GM21619 (cell line): ENCODE measurements at regions not wholly inside any gene's neighbourhood (a gene's known extent, or its start where the extent isn't known, plus 50 kb on each side); places are given as distances from the start of the nearest gene placed in this dataset.
"Not testable (repeated sequence)": the region's sequence is repeated elsewhere in the genome, so short reads cannot be mapped to it uniquely, and the experiment has no call there.

Experiments
- ATAC-seq: cut with Tn5 transposase; IDR thresholded peaks from one replicate; pipeline ENCODE4 v1.9.1; 2021; ENCODE audit not compliant: unreplicated experiment

DNA sequence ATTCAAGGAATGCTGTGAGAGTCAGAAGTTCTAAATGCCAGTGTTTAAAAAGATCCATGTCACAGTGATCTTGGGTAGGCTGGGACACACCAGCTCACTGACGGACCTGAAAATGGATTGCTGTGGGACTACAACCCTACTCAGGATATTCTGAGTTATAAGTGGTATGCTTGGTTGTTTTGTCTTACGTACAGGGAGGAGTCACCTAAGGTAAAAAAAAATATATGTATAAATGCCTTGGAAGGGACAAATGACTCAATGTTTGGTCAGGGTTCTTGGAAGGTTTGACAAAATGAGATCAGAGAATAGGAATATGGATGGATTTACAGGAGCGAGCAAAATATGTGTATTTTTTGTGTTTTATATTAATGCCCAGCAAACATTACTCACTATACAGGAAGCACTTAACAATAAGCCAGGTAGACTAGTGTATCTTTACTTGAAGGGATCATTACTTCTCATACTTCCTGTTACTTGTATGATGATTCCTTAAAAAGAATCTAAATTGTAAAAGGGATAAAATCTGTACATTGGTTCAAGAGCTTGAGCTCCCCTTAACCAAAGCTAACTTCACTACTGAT, 767.3 kb downstream of the GBE1 start:
- no peak for ATAC-seq

- peak; percentile 72 for ATAC-seq
Measured at GRCh38 chr3:80993241-80993945, 768.1 kb downstream of the GBE1 start.

DNA sequence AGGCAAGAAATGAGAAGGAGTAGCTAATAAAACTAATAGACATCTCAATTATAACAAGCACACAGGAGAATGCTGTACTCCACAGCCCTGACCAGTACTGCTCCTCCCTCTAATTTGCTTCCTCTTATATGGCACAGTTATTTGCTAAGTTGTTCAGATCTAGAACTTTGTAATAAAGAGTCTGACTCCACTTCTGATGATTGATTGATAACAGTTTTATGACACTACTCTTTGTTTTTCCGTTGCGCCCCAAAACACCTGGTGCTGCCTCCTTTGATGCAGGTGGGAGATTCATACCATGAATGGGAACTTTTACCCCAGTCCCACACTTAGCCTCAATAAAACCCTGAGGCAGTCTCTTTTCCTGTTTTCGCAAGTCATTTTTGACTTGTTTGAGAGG, 777.7 kb downstream of the GBE1 start:
- ATAC-seq = no peak

- ATAC-seq = no peak
Measured at GRCh38 chr3:80978216-80978969, 783.1 kb downstream of the GBE1 start.

DNA sequence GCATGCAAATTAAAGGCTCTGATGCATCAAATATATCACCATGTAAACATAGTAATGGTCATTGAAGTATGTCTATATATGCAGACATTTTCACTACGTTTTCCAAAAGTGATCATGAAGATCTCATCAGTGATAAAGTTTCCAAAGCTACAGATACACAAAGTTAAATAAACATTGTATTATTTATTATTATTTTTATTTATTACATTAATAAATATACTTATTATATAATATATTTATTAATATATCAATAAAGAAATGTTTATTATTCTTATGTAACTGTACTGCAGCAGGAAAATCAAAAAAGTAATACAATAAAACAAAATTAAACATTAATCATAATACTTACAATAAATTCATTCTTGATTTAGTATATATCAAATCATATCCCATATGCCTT, 791.2 kb downstream of the GBE1 start:
- no peak for ATAC-seq

DNA sequence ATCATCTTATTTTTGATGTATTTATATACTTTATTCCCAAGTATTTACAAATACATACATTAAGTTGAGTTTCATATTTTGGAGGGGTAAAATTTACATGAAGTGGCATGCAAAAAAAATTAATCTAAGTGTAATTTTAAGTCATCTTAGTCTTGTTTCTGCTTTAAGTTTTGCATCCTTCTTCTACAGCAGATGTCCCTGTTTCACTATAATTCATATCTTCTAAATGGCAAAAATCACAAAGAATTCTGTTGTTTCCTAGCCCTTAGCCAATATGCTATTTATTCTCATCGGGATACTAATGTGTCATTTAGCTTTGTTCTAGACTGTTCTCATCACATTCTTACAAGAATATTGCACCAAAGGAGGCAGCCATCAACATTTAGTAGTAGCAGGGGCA, 831.9 kb downstream of the GBE1 start:
- no peak for ATAC-seq

GRCh38 chr3:80914854-80915253, 846.6 kb downstream of the GBE1 start:
- ATAC-seq = no peak

GRCh38 chr3:80898211-80898610, 863.2 kb downstream of the GBE1 start:
- no peak for ATAC-seq

DNA sequence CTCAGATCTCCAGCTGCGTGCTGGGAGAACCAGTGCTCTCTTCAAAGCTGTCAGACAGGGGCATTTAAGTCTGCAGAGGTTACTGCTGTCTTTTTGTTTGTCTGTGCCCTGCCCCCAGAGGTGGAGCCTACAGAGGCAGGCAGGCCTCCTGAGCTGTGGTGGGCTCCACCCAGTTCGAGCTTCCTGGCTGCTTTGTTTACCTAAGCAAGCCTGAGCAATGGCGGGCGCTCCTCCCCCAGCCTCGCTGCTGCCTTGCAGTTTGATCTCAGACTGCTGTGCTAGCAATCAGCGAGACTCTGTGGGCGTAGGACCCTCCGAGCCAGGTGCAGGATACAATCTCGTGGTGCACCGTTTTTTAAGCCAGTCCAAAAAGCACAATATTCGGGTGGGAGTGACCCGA, 864.4 kb downstream of the GBE1 start:
- not testable (repeated sequence) for ATAC-seq

DNA sequence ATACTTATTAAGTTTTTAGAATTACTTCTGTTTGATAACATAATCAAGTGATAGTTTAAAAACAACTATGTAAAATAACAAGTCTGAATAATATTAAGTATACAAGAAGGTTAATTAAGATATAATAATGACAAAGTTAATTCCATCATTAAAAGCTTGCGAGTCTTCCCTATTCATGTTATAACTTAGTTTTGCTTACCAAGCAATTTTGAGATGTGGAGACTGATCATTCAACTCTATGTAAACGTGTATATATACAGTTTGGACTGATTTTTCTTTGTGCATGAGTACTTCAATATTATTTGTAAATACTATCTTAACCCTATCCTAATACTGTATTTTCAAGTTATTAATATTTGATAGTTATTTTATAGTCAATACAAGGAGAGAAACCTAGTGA, 870.9 kb downstream of the GBE1 start:
- ATAC-seq = no peak

DNA sequence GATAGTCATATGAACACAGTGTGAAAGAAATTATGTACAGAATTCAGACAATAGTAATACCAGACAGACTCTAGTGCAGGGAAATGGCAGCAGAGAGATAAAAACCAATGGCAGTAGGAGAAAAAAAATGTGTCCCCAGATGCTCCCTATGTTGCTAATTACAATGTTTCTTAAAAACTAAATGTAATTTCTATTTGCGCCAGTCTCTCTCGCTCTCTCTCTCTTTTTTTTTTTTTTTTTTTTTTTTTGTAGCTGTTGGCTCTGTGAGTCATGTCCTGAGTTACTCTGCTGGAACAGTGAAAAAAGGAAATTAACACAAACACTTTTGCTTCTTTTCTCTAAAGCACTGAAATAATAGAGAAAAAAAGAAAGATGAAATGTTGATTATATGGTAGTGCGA, 871.9 kb downstream of the GBE1 start:
- no peak for ATAC-seq

- no peak for ATAC-seq
Measured at GRCh38 chr3:80870476-80871041, 890.9 kb downstream of the GBE1 start.

GRCh38 chr3:80855482-80855881, 906.0 kb downstream of the GBE1 start:
- no peak for ATAC-seq

DNA sequence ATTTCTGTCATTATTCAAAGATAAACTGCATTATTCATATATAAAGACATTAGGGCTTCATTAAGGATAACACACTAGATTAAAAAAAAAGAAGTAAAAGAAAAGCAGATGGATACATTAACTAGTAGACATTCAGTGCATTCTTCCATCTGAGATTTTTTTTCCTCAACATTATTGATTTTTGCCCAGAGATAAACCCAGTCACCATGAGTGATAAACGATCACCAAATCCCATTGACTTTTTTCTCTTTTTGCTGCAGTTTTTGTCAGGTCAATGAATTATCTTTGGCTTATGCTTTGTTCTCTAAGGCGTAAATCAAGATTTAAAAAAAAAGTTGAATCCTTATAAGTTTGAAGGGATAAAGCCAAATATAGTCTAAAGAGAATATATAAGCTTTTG, 925.0 kb downstream of the GBE1 start:
- ATAC-seq = no peak

GRCh38 chr3:80807577-80807976, 953.9 kb downstream of the GBE1 start:
- ATAC-seq = no peak

DNA sequence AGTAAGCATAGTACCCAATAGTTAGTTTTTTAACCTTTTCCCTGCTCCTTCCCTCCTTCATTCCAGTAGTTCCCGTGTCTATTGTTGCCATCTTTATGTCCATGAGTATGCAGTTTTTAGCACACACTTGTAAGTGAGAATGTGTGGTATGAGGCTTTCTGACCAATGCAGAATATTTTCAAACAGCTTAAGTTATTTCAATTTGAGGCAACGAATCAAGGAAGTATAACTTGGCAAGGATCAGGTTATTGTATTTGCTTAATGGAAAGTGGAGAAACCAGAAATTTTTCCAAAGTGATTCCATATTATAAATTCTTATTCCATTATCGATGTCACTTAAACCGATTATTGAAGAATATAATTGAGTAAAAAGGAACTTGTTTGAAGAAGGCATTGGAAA, 954.8 kb downstream of the GBE1 start:
- no peak for ATAC-seq

DNA sequence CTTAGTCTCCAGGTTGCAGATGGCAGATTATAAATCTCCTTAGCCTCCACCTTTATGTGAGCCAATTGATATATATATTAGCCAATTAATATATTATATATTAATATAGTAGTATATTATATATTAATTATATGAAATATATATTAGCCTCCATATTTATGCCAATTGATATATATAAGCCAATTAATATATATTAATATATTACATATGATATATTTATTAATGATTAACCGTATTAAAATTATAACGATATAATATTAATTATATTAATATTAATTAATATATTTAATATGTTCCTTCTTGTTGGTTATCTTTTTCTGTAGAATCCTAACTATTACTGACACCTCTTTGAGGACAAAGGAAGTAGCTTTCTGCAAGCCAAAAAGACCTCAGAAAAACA, 972.5 kb downstream of the GBE1 start:
- ATAC-seq = no peak

GRCh38 chr3:80785875-80786274, 975.6 kb downstream of the GBE1 start:
- ATAC-seq = no peak

DNA sequence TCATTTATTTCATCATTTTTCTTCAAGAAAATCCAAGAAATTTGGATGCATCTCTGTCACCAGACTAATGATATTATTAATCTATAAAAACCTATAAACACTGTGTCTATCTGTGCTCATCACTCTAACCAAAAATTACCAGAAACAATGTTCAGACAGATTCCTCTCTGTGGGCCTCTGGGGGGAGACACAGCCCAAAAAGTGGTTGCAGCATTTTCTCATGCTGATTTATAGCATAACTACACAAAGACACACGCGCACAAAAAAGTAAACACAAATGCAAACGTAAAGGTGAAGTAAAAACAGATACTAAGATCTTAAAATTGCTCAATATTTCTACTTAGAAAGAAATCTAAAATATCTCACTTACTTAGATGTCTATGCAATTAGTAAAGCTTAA, 976.0 kb downstream of the GBE1 start:
- no peak for ATAC-seq

- ATAC-seq = no peak
Measured at GRCh38 chr3:80771085-80771484, 990.4 kb downstream of the GBE1 start.

DNA sequence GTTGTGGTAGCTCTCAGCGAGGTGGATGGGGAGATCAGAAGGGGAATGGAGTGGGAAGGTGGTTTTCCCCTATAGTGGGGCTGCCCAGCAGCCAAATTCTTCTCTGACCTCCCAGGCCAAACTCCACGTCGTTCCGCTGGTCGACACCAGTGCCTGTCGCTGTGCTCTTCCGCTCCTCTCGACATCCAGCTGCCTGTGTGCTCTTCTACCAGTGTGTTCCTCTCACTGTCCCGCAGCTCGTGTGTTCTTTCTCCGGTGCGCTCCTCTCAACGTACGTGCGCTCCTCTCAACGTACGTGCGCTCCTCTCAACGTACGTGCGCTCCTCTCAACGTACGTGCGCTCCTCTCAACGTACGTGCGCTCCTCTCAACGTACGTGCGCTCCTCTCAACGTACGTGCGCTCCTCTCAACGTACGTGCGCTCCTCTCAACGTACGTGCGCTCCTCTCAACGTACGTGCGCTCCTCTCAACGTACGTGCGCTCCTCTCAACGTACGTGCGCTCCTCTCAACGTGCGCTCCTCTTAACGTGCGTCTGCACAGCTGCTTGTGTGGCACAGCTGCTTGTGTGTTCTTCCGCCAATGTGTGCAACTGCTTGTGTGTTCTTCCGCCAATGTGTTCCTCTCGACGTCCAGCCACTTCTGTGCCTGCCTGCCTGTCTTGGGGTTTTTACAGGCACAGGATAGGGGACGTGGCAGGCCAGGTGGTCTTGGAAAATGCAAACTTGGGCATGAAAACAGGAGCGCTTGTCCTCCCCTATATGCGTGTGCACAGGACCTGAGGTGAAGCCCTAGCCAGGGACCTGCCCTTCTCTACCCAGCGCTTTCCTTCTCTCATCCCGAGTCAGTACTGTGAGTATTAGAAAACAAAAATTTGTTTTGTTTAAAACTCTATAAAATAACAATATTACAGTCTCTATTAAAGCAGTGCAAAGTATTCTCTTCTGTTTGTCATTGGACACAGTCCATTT, 991.1 kb downstream of the GBE1 start:
- ATAC-seq = no peak
